Vagina (tissue), 2 donors: ENCODE measurements at regions not wholly inside any gene's neighbourhood (a gene's known extent, or its start where the extent isn't known, plus 50 kb on each side); places are given as distances from the start of the nearest gene placed in this dataset.

Experiments used
- DNase-seq, 2 donors: peaks; one replicate each; pipeline ENCODE4 v3.0.0-alpha.2; 2017; ENCODE audit errors: extremely low spot score in 2 of 2
- H3K27ac ChIP-seq: fragments of 200-600 bp; sonication (generic); one replicate; pipeline ENCODE4 v1.5.1; 2019
- H3K27me3 ChIP-seq: fragments of 200-600 bp; sonication (generic); one replicate; pipeline ENCODE4 v1.5.1; 2019
- H3K36me3 ChIP-seq, 2 donors: fragments of 200-600 bp; sonication (generic); one replicate each; pipeline ENCODE4 v1.5.1; 2017 to 2019
- H3K4me1 ChIP-seq: fragments of 200-600 bp; sonication (generic); one replicate; pipeline ENCODE4 v1.5.1; 2019
- H3K4me3 ChIP-seq, 2 donors: fragments of 200-600 bp; sonication (generic); 1 replicate in 1 of 2; 2 replicates in 1 of 2; pipeline ENCODE4 v1.5.1; 2016 to 2019
- H3K9me3 ChIP-seq: fragments of 200-600 bp; sonication (generic); one replicate; pipeline ENCODE4 v1.5.1; 2019
- CTCF ChIP-seq, 3 experiments: fragments of 450-650 bp in 2 of 3; fragments of 200-600 bp in 1 of 3; sonication (generic) in 1 of 3; IDR thresholded peaks; one replicate each; pipeline ENCODE4 v1.5.1; 2017 to 2019; ENCODE audit warnings: antibody characterized with exemption in 3 of 3, mild to moderate bottlenecking in 2 of 3, moderate library complexity in 2 of 3
- POLR2A ChIP-seq, 2 donors: fragments of 450-650 bp; IDR thresholded peaks; one replicate each; pipeline ENCODE4 v1.6.1; 2017; ENCODE audit warnings: antibody characterized with exemption in 2 of 2, mild to moderate bottlenecking in 2 of 2, moderate library complexity in 2 of 2
- POLR2AphosphoS5 ChIP-seq, 2 donors: sonication (generic); formaldehyde crosslinking; IDR thresholded peaks; one replicate each; pipeline ENCODE4 v1.9.0; 2017; ENCODE audit warnings: antibody characterized with exemption in 2 of 2, mild to moderate bottlenecking in 2 of 2, low read depth in 1 of 2; ENCODE audit not compliant: insufficient read depth in 1 of 2
- intact Hi-C: fragments of 100-400 bp; cut with DNase I; formaldehyde crosslinking; loops from one replicate; pipeline ENCODE4 v1.15.1; 2023

- Histone ChIP-seq H3K4me3 (peak overlapping the region; percentile 24 to 27), H3K36me3 (no peaks in the 10 kb centered on the region), H3K27ac (no peak overlapping the region), H3K4me1 (peaks cover 6% of the 10 kb centered on the region), H3K27me3 (no peaks in the 10 kb centered on the region), H3K9me3 (no peaks in the 10 kb centered on the region)
- DNase-seq, result no peak
- intact Hi-C loops, result no loop called here
- TF ChIP-seq POLR2A (IDR thresholded peaks at IDR 0.05), result no peak
Observed at GRCh38 chr14:71586131-71586897, 345.9 kb upstream of the RGS6 start.

GRCh38 chr14:71588028-71588427 is 344.2 kb upstream of the RGS6 start:
- Histone ChIP-seq H3K4me3 (no peak overlapping the region), H3K9me3 (no peaks in the 10 kb centered on the region), H3K27me3 (no peaks in the 10 kb centered on the region), H3K27ac (no peak overlapping the region), H3K4me1 (peaks cover 6% of the 10 kb centered on the region), H3K36me3 (no peaks in the 10 kb centered on the region)
- DNase-seq, result no peak
- TF ChIP-seq CTCF (IDR thresholded peaks at IDR 0.05) (no peak), POLR2AphosphoS5 (IDR thresholded peaks at IDR 0.05; ENCODE audit: insufficient read depth in 1 of 2, low read depth in 1 of 2) (no peak), POLR2A (IDR thresholded peaks at IDR 0.05) (no peak)
- intact Hi-C loops, result no loop called here

- DNase-seq, result no peak
- no peak for TF ChIP-seq CTCF (IDR thresholded peaks at IDR 0.05)
- no peak for TF ChIP-seq POLR2AphosphoS5 (IDR thresholded peaks at IDR 0.05; ENCODE audit: insufficient read depth in 1 of 2, low read depth in 1 of 2)
- no peak for TF ChIP-seq POLR2A (IDR thresholded peaks at IDR 0.05)
- Histone ChIP-seq H3K9me3 (no peaks in the 10 kb centered on the region), H3K27ac (no peak overlapping the region), H3K4me1 (peaks cover 6% of the 10 kb centered on the region), H3K36me3 (no peaks in the 10 kb centered on the region), H3K4me3 (no peak overlapping the region), H3K27me3 (no peaks in the 10 kb centered on the region)
- intact Hi-C loops, result no loop called here
Observed at GRCh38 chr14:71588576-71589215, 343.5 kb upstream of the RGS6 start.

- Histone ChIP-seq H3K4me3 (no peak overlapping the region), H3K4me1 (peaks cover 8% of the 10 kb centered on the region), H3K36me3 (no peaks in the 10 kb centered on the region), H3K27me3 (no peaks in the 10 kb centered on the region), H3K9me3 (no peaks in the 10 kb centered on the region), H3K27ac (no peak overlapping the region)
- no peak for DNase-seq
- no peak for TF ChIP-seq POLR2A (IDR thresholded peaks at IDR 0.05)
- no peak for TF ChIP-seq CTCF (IDR thresholded peaks at IDR 0.05)
- TF ChIP-seq POLR2AphosphoS5 (IDR thresholded peaks at IDR 0.05; ENCODE audit: insufficient read depth in 1 of 2, low read depth in 1 of 2), result no peak
- intact Hi-C loops, result no loop called here
Observed at GRCh38 chr14:71589609-71590008, 342.6 kb upstream of the RGS6 start.

- Histone ChIP-seq H3K27me3 (no peaks in the 10 kb centered on the region), H3K9me3 (no peaks in the 10 kb centered on the region), H3K4me1 (peaks cover 13% of the 10 kb centered on the region), H3K27ac (no peak overlapping the region), H3K4me3 (no peak overlapping the region), H3K36me3 (no peaks in the 10 kb centered on the region)
- intact Hi-C loops, result no loop called here
- no peak for TF ChIP-seq POLR2AphosphoS5 (IDR thresholded peaks at IDR 0.05; ENCODE audit: insufficient read depth in 1 of 2, low read depth in 1 of 2)
- no peak for TF ChIP-seq POLR2A (IDR thresholded peaks at IDR 0.05)
- no peak for TF ChIP-seq CTCF (IDR thresholded peaks at IDR 0.05)
- DNase-seq, result no peak
Observed at GRCh38 chr14:71590131-71590530, 342.1 kb upstream of the RGS6 start.
